Endothelial cell of umbilical vein (primary cell): ENCODE measurements at regions not wholly inside any gene's neighbourhood (a gene's known extent, or its start where the extent isn't known, plus 50 kb on each side); places are given as distances from the start of the nearest gene placed in this dataset.

Source experiments
- BruUV-seq: library from RNA; stranded (reverse); fragments of 400-500 nt; replicated peaks from 2 replicates; lab custom pipeline; 2021; lab: Mats Ljungman, UMichigan
- CTCF ChIA-PET: fragments of 300-600, 350-600 bp; sonication (Branson Sonifier 250); formaldehyde crosslinking; loops from one replicate; lab custom pipeline; 2021; ENCODE audit warnings: antibody characterized with exemption, inconsistent platforms; lab: Charles Lee
- POLR2A ChIA-PET: fragments of 300-600, 350-600 bp; sonication (Branson Sonifier 250); formaldehyde crosslinking; loops from one replicate; lab custom pipeline; 2021; ENCODE audit warnings: antibody characterized with exemption, inconsistent platforms; lab: Charles Lee
- DNase-seq: peaks from one replicate; pipeline ENCODE4 v3.0.0-alpha.2; 2011; ENCODE audit warnings: low read depth, low spot score
- FAIRE-seq: peaks from 2 replicates; lab custom pipeline; 2011; peaks lifted over from hg19 to GRCh38; lab: Jason Lieb, UNC
- H2AFZ ChIP-seq: 2 replicates; pipeline ENCODE4 v1.6.0; 2012; ENCODE audit warnings: low read depth, low read length, control low read depth, inconsistent platforms
- H3K27ac ChIP-seq: 2 replicates; pipeline ENCODE4 v1.5.1; 2011; ENCODE audit warnings: low read depth, mild to moderate bottlenecking, control low read depth, low read length, moderate library complexity; ENCODE audit not compliant: insufficient read depth
- H3K27me3 ChIP-seq, 2 experiments: 2 replicates each; pipeline versions ENCODE4 v1.6.0 to v1.6.1; 2011; ENCODE audit warnings: low read length in 2 of 2, mixed read lengths in 1 of 2; ENCODE audit not compliant: control insufficient read depth in 2 of 2, insufficient read depth in 2 of 2
- H3K36me3 ChIP-seq, 2 experiments: 2 replicates in 1 of 2; 3 replicates in 1 of 2; pipeline ENCODE4 v1.5.1; 2011; ENCODE audit warnings: low read length in 2 of 2, mild to moderate bottlenecking in 1 of 2, moderate library complexity in 1 of 2; ENCODE audit not compliant: control insufficient read depth in 2 of 2, insufficient read depth in 2 of 2; ENCODE audit errors: extremely low read depth in 1 of 2
- H3K4me1 ChIP-seq: 3 replicates; pipeline ENCODE4 v1.5.1; 2011; ENCODE audit warnings: mild to moderate bottlenecking, low read length; ENCODE audit not compliant: control insufficient read depth, insufficient read depth; ENCODE audit errors: extremely low read depth
- H3K4me2 ChIP-seq: 2 replicates; pipeline ENCODE4 v1.6.1; 2011; ENCODE audit warnings: low read length, control low read depth, mixed read lengths; ENCODE audit not compliant: insufficient read depth
- H3K4me3 ChIP-seq, 3 experiments: fragments of 200-600 bp in 1 of 3; sonication (generic), shearing (Covaris generic) in 1 of 3; replicated peaks in 1 of 3; 2 replicates each; pipeline ENCODE4 v1.5.1; 2011 to 2016; ENCODE audit warnings: control low read depth in 3 of 3, low read length in 3 of 3, mild to moderate bottlenecking in 2 of 3, inconsistent platforms in 1 of 3, low read depth in 1 of 3, moderate library complexity in 1 of 3; ENCODE audit not compliant: insufficient read depth in 1 of 3
- H3K79me2 ChIP-seq: 2 replicates; pipeline ENCODE4 v1.6.0; 2012; ENCODE audit warnings: low read length, inconsistent platforms; ENCODE audit not compliant: control insufficient read depth, insufficient read depth
- H3K9ac ChIP-seq: replicated peaks from 2 replicates; pipeline ENCODE3; 2011; ENCODE audit warnings: low read length, control low read depth; ENCODE audit not compliant: insufficient read depth; ENCODE audit errors: extremely low read depth
- H3K9me1 ChIP-seq: replicated peaks from 3 replicates; pipeline ENCODE4 v1.6.0; 2011; ENCODE audit warnings: mild to moderate bottlenecking, low read length; ENCODE audit not compliant: control insufficient read depth, insufficient read depth; ENCODE audit errors: extremely low read depth
- H3K9me3 ChIP-seq: replicated peaks from 2 replicates; pipeline ENCODE4 v1.5.1; 2012; ENCODE audit warnings: low read length, inconsistent platforms; ENCODE audit not compliant: control insufficient read depth, insufficient read depth
- H4K20me1 ChIP-seq: replicated peaks from 2 replicates; pipeline ENCODE3; 2011; ENCODE audit warnings: mild to moderate bottlenecking, low read length; ENCODE audit not compliant: control insufficient read depth, insufficient read depth; ENCODE audit errors: extremely low read depth
- EZH2 ChIP-seq: IDR thresholded peaks from 2 replicates; pipeline ENCODE4 v1.6.1; 2012; ENCODE audit warnings: borderline replicate concordance, low read depth, mild to moderate bottlenecking, moderate library complexity, low read length, inconsistent platforms; ENCODE audit not compliant: severe bottlenecking
- FOS ChIP-seq: IDR thresholded peaks from 2 replicates; pipeline ENCODE4 v1.6.1; 2011; ENCODE audit warnings: mild to moderate bottlenecking, low read length, moderate library complexity, borderline replicate concordance; ENCODE audit not compliant: insufficient read depth
- GATA2 ChIP-seq: IDR thresholded peaks from 2 replicates; pipeline ENCODE4 v1.7.0; 2011; ENCODE audit warnings: low read depth, mild to moderate bottlenecking, moderate library complexity, mixed read lengths, low read length; ENCODE audit not compliant: insufficient read length, insufficient read depth
- JUN ChIP-seq: IDR thresholded peaks from 2 replicates; pipeline ENCODE4 v1.6.1; 2011; ENCODE audit warnings: borderline replicate concordance, low read depth; ENCODE audit not compliant: insufficient read length, insufficient read depth
- MYC ChIP-seq: IDR thresholded peaks from one replicate; pipeline ENCODE4 v1.6.1; 2011; ENCODE audit warnings: mild to moderate bottlenecking, low read depth, low read length
- POLR2A ChIP-seq: IDR thresholded peaks from 2 replicates; pipeline ENCODE4 v1.6.1; 2012; ENCODE audit warnings: low read depth, mild to moderate bottlenecking, control low read depth, low read length
- POLR2AphosphoS5 ChIP-seq: IDR thresholded peaks from 2 replicates; pipeline ENCODE4 v1.6.1; 2012; ENCODE audit warnings: low read depth, mild to moderate bottlenecking, control low read depth, low read length, moderate library complexity; ENCODE audit not compliant: insufficient read depth
- dilution Hi-C: fragments of 300-500 bp; cut with MboI; formaldehyde crosslinking; loops from one replicate; pipeline ENCODE4 v1.15.0; 2019; ENCODE audit warnings: low sequenced_read_pairs; ENCODE audit not compliant: extremely low pct_ligation_motif_present
- intact Hi-C: fragments of 100-400 bp; cut with micrococcal nuclease; formaldehyde crosslinking; loops from one replicate; pipeline ENCODE4 v1.10.0; 2022
- TF ChIP-seq, protein P1 (sequence below), 2 donors: IDR thresholded peaks; 1 replicate in 1 of 2; 2 replicates in 1 of 2; pipeline ENCODE4 v1.5.1; 2011; ENCODE audit warnings: low read length in 2 of 2, mild to moderate bottlenecking in 2 of 2, moderate library complexity in 2 of 2, control low read depth in 1 of 2, inconsistent platforms in 1 of 2, low read depth in 1 of 2; ENCODE audit not compliant: insufficient read depth in 1 of 2; ENCODE audit errors: extremely low read depth in 1 of 2
- TF ChIP-seq, protein P2 (sequence below): IDR thresholded peaks from 2 replicates; pipeline ENCODE4 v1.6.1; 2011; ENCODE audit not compliant: insufficient read depth, insufficient read length

DNA sequence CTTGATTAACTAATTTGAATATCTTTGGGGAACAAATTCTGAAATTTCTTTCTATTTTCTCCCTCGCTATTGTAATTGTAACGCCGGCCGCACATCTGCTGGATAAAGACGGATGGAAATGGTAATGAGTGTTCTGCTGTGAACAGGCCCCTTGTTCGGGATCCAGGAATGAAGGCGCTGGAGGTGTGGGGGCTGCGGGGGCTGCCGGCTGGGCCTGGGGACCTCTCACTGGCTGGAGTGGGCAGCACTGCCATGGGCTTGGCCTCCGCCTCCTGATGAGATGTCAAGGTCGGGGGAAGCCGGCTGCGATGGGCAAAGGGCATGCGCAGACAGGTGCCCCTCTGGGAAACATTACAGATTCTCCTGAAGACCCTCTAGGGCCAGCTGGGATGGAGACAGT, 175.4 kb downstream of the PHETA1 start:
- intact Hi-C loops = no loop called here
- H3K4me1 ChIP-seq = no peaks in the 10 kb centered on the region
- no peak overlapping the region for H3K9ac ChIP-seq
- no peak overlapping the region for H3K27ac ChIP-seq
- POLR2A ChIA-PET = no interaction called here
- DNase-seq (no peak), FAIRE-seq (no peak)
- no peak overlapping the region for H2AFZ ChIP-seq
- no TSS peak for BruUV-seq
- no peak overlapping the region for H3K4me3 ChIP-seq
- TF ChIP-seq EZH2 (no peak), POLR2A (no peak), MYC (no peak), POLR2AphosphoS5 (no peak), GATA2 (no peak), JUN (no peak), FOS (no peak)
- TF ChIP-seq, protein P1, sequence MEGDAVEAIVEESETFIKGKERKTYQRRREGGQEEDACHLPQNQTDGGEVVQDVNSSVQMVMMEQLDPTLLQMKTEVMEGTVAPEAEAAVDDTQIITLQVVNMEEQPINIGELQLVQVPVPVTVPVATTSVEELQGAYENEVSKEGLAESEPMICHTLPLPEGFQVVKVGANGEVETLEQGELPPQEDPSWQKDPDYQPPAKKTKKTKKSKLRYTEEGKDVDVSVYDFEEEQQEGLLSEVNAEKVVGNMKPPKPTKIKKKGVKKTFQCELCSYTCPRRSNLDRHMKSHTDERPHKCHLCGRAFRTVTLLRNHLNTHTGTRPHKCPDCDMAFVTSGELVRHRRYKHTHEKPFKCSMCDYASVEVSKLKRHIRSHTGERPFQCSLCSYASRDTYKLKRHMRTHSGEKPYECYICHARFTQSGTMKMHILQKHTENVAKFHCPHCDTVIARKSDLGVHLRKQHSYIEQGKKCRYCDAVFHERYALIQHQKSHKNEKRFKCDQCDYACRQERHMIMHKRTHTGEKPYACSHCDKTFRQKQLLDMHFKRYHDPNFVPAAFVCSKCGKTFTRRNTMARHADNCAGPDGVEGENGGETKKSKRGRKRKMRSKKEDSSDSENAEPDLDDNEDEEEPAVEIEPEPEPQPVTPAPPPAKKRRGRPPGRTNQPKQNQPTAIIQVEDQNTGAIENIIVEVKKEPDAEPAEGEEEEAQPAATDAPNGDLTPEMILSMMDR (IDR thresholded peaks at IDR 0.05; ENCODE audit: extremely low read depth in 1 of 2, insufficient read depth in 1 of 2, low read depth in 1 of 2, low read length in 2 of 2) = no peak
- TF ChIP-seq, protein P2, sequence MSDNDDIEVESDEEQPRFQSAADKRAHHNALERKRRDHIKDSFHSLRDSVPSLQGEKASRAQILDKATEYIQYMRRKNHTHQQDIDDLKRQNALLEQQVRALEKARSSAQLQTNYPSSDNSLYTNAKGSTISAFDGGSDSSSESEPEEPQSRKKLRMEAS = no peak
- dilution Hi-C loops = no loop called here
- H3K4me2 ChIP-seq = no peak overlapping the region
- H3K27me3 ChIP-seq = no peaks in the 10 kb centered on the region
- H3K36me3 ChIP-seq = no peaks in the 10 kb centered on the region
- no peaks in the 10 kb centered on the region for H3K79me2 ChIP-seq
- no peaks in the 10 kb centered on the region for H3K9me3 ChIP-seq
- no peaks in the 10 kb centered on the region for H4K20me1 ChIP-seq
- H3K9me1 ChIP-seq = no peaks in the 10 kb centered on the region
- CTCF ChIA-PET = no interaction called here
